ENCODE measurements at regions not wholly inside any gene's neighbourhood (a gene's known extent, or its start where the extent isn't known, plus 50 kb on each side); places are given as distances from the start of the nearest gene placed in this dataset.

GRCh38 chr11:112352907-112353306 is 92.2 kb upstream of the PLET1 start:
- Histone ChIP-seq H3K4me1 (ENCODE audit: control insufficient read depth in 1 of 2, insufficient read depth in 2 of 2, low read length in 2 of 2) (no peaks in the 10 kb centered on the region), H3K36me3 (replicated peaks in 1 of 2; ENCODE audit: control insufficient read depth in 1 of 2, insufficient read depth in 2 of 2, low read length in 2 of 2) (no peaks in the 10 kb centered on the region), H2AFZ (ENCODE audit: insufficient read depth, low read depth, low read length, poor library complexity, severe bottlenecking) (no peak overlapping the region), H3K27me3 (ENCODE audit: control insufficient read depth in 2 of 2, insufficient read depth in 2 of 2, low read length in 2 of 2) (no peaks in the 10 kb centered on the region), H3K4me2 (replicated peaks; ENCODE audit: extremely low read depth, low read length, poor library complexity, severe bottlenecking) (no peak overlapping the region), H3K4me3 (replicated peaks in 1 of 3; ENCODE audit: low read depth in 2 of 3, low read length in 3 of 3) (no peak overlapping the region), H3K27ac (ENCODE audit: low read depth in 1 of 2, low read length in 2 of 2) (no peak overlapping the region), H3K9ac (ENCODE audit: insufficient read depth, low read length, poor library complexity, severe bottlenecking) (no peak overlapping the region), H3K9me3 (replicated peaks in 1 of 2; ENCODE audit: control insufficient read depth in 1 of 2, insufficient read depth in 1 of 2, low read length in 2 of 2) (no peaks in the 10 kb centered on the region), H3K79me2 (ENCODE audit: insufficient read depth, low read length) (no peaks in the 10 kb centered on the region), H4K20me1 (ENCODE audit: insufficient read depth, low read length) (no peaks in the 10 kb centered on the region)
- Mint-ChIP-seq H3K27me3 (ENCODE audit: low read depth in 3 of 3) (peaks cover 0 to 2% (median 0%) of the 10 kb centered on the region in 3 donors), H3K36me3 (no peaks in the 10 kb centered on the region), H3K27ac (no peak overlapping the region), H3K9me3 (peaks cover 0 to 3% (median 0%) of the 10 kb centered on the region in 7 donors), H3K4me3 (no peak overlapping the region), H3K4me1 (no peaks in the 10 kb centered on the region)
- intact Hi-C loops (cut with micrococcal nuclease), result no loop called here
- TF ChIP-seq CTCF (IDR thresholded peaks at IDR 0.05), result no peak
- no peak for DNase-seq
- WGBS (ENCODE audit: insufficient coverage), result no CpG with 5 or more reads among the region's 2 CpGs

GRCh38 chr11:112354364-112354763 is 93.7 kb upstream of the PLET1 start:
- peaks cover 0 to 2% (median 1%) of the 10 kb centered on the region in 3 donors for H3K27me3 Mint-ChIP-seq (ENCODE audit: low read depth in 3 of 3)
- H3K27ac Mint-ChIP-seq, result no peak overlapping the region
- H3K4me2 ChIP-seq (replicated peaks; ENCODE audit: extremely low read depth, low read length, poor library complexity, severe bottlenecking), result no peak overlapping the region
- no peak overlapping the region for H2AFZ ChIP-seq (ENCODE audit: insufficient read depth, low read depth, low read length, poor library complexity, severe bottlenecking)
- no peak overlapping the region for H3K9ac ChIP-seq (ENCODE audit: insufficient read depth, low read length, poor library complexity, severe bottlenecking)
- H3K9me3 Mint-ChIP-seq, result peaks cover 0 to 3% (median 0%) of the 10 kb centered on the region in 7 donors
- intact Hi-C loops (cut with micrococcal nuclease), result no loop called here
- no peak overlapping the region for H3K4me3 Mint-ChIP-seq
- H3K27me3 ChIP-seq (ENCODE audit: control insufficient read depth in 2 of 2, insufficient read depth in 2 of 2, low read length in 2 of 2), result no peaks in the 10 kb centered on the region
- no peaks in the 10 kb centered on the region for H3K36me3 ChIP-seq (replicated peaks in 1 of 2; ENCODE audit: control insufficient read depth in 1 of 2, insufficient read depth in 2 of 2, low read length in 2 of 2)
- no peaks in the 10 kb centered on the region for H3K4me1 ChIP-seq (ENCODE audit: control insufficient read depth in 1 of 2, insufficient read depth in 2 of 2, low read length in 2 of 2)
- H3K4me3 ChIP-seq (replicated peaks in 1 of 3; ENCODE audit: low read depth in 2 of 3, low read length in 3 of 3), result no peak overlapping the region
- H3K79me2 ChIP-seq (ENCODE audit: insufficient read depth, low read length), result no peaks in the 10 kb centered on the region
- no peaks in the 10 kb centered on the region for H3K36me3 Mint-ChIP-seq
- 100% methylated on average over 1 of the region's 3 CpGs for WGBS (ENCODE audit: insufficient coverage)
- no peak overlapping the region for H3K27ac ChIP-seq (ENCODE audit: low read depth in 1 of 2, low read length in 2 of 2)
- no peaks in the 10 kb centered on the region for H4K20me1 ChIP-seq (ENCODE audit: insufficient read depth, low read length)
- TF ChIP-seq CTCF (IDR thresholded peaks at IDR 0.05), result no peak
- no peaks in the 10 kb centered on the region for H3K4me1 Mint-ChIP-seq
- no peak for DNase-seq
- H3K9me3 ChIP-seq (replicated peaks in 1 of 2; ENCODE audit: control insufficient read depth in 1 of 2, insufficient read depth in 1 of 2, low read length in 2 of 2), result no peaks in the 10 kb centered on the region
